ENCODE measurements at regions not wholly inside any gene's neighbourhood (a gene's known extent, or its start where the extent isn't known, plus 50 kb on each side); places are given as distances from the start of the nearest gene placed in this dataset.

- TF ChIP-seq MXI1 (IDR thresholded peaks at IDR 0.05; ENCODE audit: borderline replicate concordance, low read depth, low read length) (no peak), SIN3B (IDR thresholded peaks at IDR 0.05; ENCODE audit: low read length) (no peak), NFIB (CRISPR knock-in tag; IDR thresholded peaks at IDR 0.05; ENCODE audit: borderline replicate concordance) (no peak), CCAR2 (optimal IDR thresholded peaks at IDR 0.05; ENCODE audit: low read depth, low read length) (no peak), ZNF274 (CRISPR knock-in tag; IDR thresholded peaks at IDR 0.05) (peak; percentile 94)
Measured at GRCh38 chr2:64767670-64768468, 114.2 kb upstream of the SERTAD2 start.

All from HepG2 (cell line).